ENCODE measurements at regions not wholly inside any gene's neighbourhood (a gene's known extent, or its start where the extent isn't known, plus 50 kb on each side); places are given as distances from the start of the nearest gene placed in this dataset.

- Mint-ChIP-seq H3K36me3 (no peaks in the 10 kb centered on the region), H3K9me3 (peaks cover 2 to 16% (median 7%) of the 10 kb centered on the region in 5 donors), H3K4me3 (no peak overlapping the region), H3K4me1 (no peaks in the 10 kb centered on the region), H3K27ac (no peak overlapping the region), H3K27me3 (peaks cover 0 to 3% of the 10 kb centered on the region in 2 donors)
- H3K27ac ChIP-seq (ENCODE audit: low read depth, low read length): no peak overlapping the region
- no peaks in the 10 kb centered on the region for H3K9me3 ChIP-seq (ENCODE audit: low read length)
- ChIA-PET CTCF (no interaction called here), POLR2A (no interaction called here)
- no peak overlapping the region for H3K4me3 ChIP-seq (ENCODE audit: low read length)
- H3K4me1 ChIP-seq (ENCODE audit: insufficient read depth, low read length): no peaks in the 10 kb centered on the region
- no peak for DNase-seq
- no peaks in the 10 kb centered on the region for H3K27me3 ChIP-seq (ENCODE audit: insufficient read depth, low read length, poor library complexity, severe bottlenecking)
- no peaks in the 10 kb centered on the region for H3K36me3 ChIP-seq (ENCODE audit: insufficient read depth, low read length)
These were observed 354.6 kb upstream of the C1orf87 start for GRCh38 chr1:60428127-60428526.

GRCh38 chr1:60427701-60428100 is 354.1 kb upstream of the C1orf87 start:
- H3K4me3 Mint-ChIP-seq: no peak overlapping the region
- CTCF ChIA-PET: no interaction called here
- H3K27me3 Mint-ChIP-seq: peaks cover 0 to 3% of the 10 kb centered on the region in 2 donors

GRCh38 chr1:60427194-60427593 is 353.6 kb upstream of the C1orf87 start:
- Mint-ChIP-seq H3K36me3 (no peaks in the 10 kb centered on the region), H3K4me1 (no peaks in the 10 kb centered on the region), H3K27me3 (peaks cover 0 to 3% of the 10 kb centered on the region in 2 donors), H3K9me3 (peaks cover 0 to 16% (median 7%) of the 10 kb centered on the region in 5 donors), H3K4me3 (no peak overlapping the region), H3K27ac (no peak overlapping the region)
- no peaks in the 10 kb centered on the region for H3K27me3 ChIP-seq (ENCODE audit: insufficient read depth, low read length, poor library complexity, severe bottlenecking)
- H3K4me1 ChIP-seq (ENCODE audit: insufficient read depth, low read length): no peaks in the 10 kb centered on the region
- no peaks in the 10 kb centered on the region for H3K36me3 ChIP-seq (ENCODE audit: insufficient read depth, low read length)
- no peak overlapping the region for H3K27ac ChIP-seq (ENCODE audit: low read depth, low read length)
- H3K9me3 ChIP-seq (ENCODE audit: low read length): no peaks in the 10 kb centered on the region
- CTCF ChIA-PET: no interaction called here
- POLR2A ChIA-PET: no interaction called here
- H3K4me3 ChIP-seq (ENCODE audit: low read length): no peak overlapping the region
- DNase-seq: no peak

More at GRCh38 chr1:60427701-60428100, 354.1 kb upstream of the C1orf87 start:
- DNase-seq: no peak
- Mint-ChIP-seq H3K9me3 (peaks cover 0 to 16% (median 7%) of the 10 kb centered on the region in 5 donors), H3K27ac (no peak overlapping the region), H3K36me3 (no peaks in the 10 kb centered on the region), H3K4me1 (no peaks in the 10 kb centered on the region)
- Histone ChIP-seq H3K9me3 (ENCODE audit: low read length) (no peaks in the 10 kb centered on the region), H3K36me3 (ENCODE audit: insufficient read depth, low read length) (no peaks in the 10 kb centered on the region), H3K27me3 (ENCODE audit: insufficient read depth, low read length, poor library complexity, severe bottlenecking) (no peaks in the 10 kb centered on the region), H3K27ac (ENCODE audit: low read depth, low read length) (no peak overlapping the region), H3K4me3 (ENCODE audit: low read length) (no peak overlapping the region), H3K4me1 (ENCODE audit: insufficient read depth, low read length) (no peaks in the 10 kb centered on the region)
- POLR2A ChIA-PET: no interaction called here

GRCh38 chr1:60425528-60425927 is 352.0 kb upstream of the C1orf87 start:
- Mint-ChIP-seq H3K27ac (no peak overlapping the region), H3K4me1 (no peaks in the 10 kb centered on the region), H3K9me3 (peaks cover 0 to 12% (median 6%) of the 10 kb centered on the region in 5 donors), H3K27me3 (peaks cover 0 to 3% of the 10 kb centered on the region in 2 donors), H3K4me3 (no peak overlapping the region), H3K36me3 (no peaks in the 10 kb centered on the region)
- Histone ChIP-seq H3K36me3 (ENCODE audit: insufficient read depth, low read length) (no peaks in the 10 kb centered on the region), H3K27ac (ENCODE audit: low read depth, low read length) (no peak overlapping the region), H3K27me3 (ENCODE audit: insufficient read depth, low read length, poor library complexity, severe bottlenecking) (no peaks in the 10 kb centered on the region), H3K4me3 (ENCODE audit: low read length) (no peak overlapping the region), H3K4me1 (ENCODE audit: insufficient read depth, low read length) (no peaks in the 10 kb centered on the region), H3K9me3 (ENCODE audit: low read length) (no peaks in the 10 kb centered on the region)
- DNase-seq: no peak
- ChIA-PET POLR2A (no interaction called here), CTCF (no interaction called here)

- H3K36me3 ChIP-seq (ENCODE audit: insufficient read depth, low read length): no peaks in the 10 kb centered on the region
- no peak overlapping the region for H3K4me3 Mint-ChIP-seq
- no peak overlapping the region for H3K27ac Mint-ChIP-seq
- ChIA-PET POLR2A (no interaction called here), CTCF (no interaction called here)
- H3K36me3 Mint-ChIP-seq: no peaks in the 10 kb centered on the region
- H3K9me3 Mint-ChIP-seq: peaks cover 0 to 12% (median 5%) of the 10 kb centered on the region in 5 donors
- H3K27me3 Mint-ChIP-seq: no peaks in the 10 kb centered on the region
- H3K4me3 ChIP-seq (ENCODE audit: low read length): no peak overlapping the region
- no peaks in the 10 kb centered on the region for H3K27me3 ChIP-seq (ENCODE audit: insufficient read depth, low read length, poor library complexity, severe bottlenecking)
- H3K4me1 Mint-ChIP-seq: no peaks in the 10 kb centered on the region
- no peak for DNase-seq
- no peaks in the 10 kb centered on the region for H3K4me1 ChIP-seq (ENCODE audit: insufficient read depth, low read length)
- no peak overlapping the region for H3K27ac ChIP-seq (ENCODE audit: low read depth, low read length)
- no peaks in the 10 kb centered on the region for H3K9me3 ChIP-seq (ENCODE audit: low read length)
These were observed 349.7 kb upstream of the C1orf87 start for GRCh38 chr1:60423146-60423780.

- peaks cover 0 to 12% (median 5%) of the 10 kb centered on the region in 5 donors for H3K9me3 Mint-ChIP-seq
- no peak for DNase-seq
- no peak overlapping the region for H3K4me3 Mint-ChIP-seq
- no peaks in the 10 kb centered on the region for H3K4me1 ChIP-seq (ENCODE audit: insufficient read depth, low read length)
- no peak overlapping the region for H3K27ac Mint-ChIP-seq
- ChIA-PET POLR2A (no interaction called here), CTCF (no interaction called here)
- H3K9me3 ChIP-seq (ENCODE audit: low read length): no peaks in the 10 kb centered on the region
- H3K4me1 Mint-ChIP-seq: no peaks in the 10 kb centered on the region
- H3K27ac ChIP-seq (ENCODE audit: low read depth, low read length): no peak overlapping the region
- no peaks in the 10 kb centered on the region for H3K27me3 ChIP-seq (ENCODE audit: insufficient read depth, low read length, poor library complexity, severe bottlenecking)
- H3K4me3 ChIP-seq (ENCODE audit: low read length): no peak overlapping the region
- H3K36me3 ChIP-seq (ENCODE audit: insufficient read depth, low read length): no peaks in the 10 kb centered on the region
- no peaks in the 10 kb centered on the region for H3K27me3 Mint-ChIP-seq
- H3K36me3 Mint-ChIP-seq: no peaks in the 10 kb centered on the region
These were observed 348.4 kb upstream of the C1orf87 start for GRCh38 chr1:60421965-60422364.

- Mint-ChIP-seq H3K4me1 (no peaks in the 10 kb centered on the region), H3K9me3 (peaks cover 0 to 2% (median 0%) of the 10 kb centered on the region in 5 donors), H3K27me3 (peaks cover 0 to 4% of the 10 kb centered on the region in 2 donors), H3K27ac (no peak overlapping the region), H3K36me3 (no peaks in the 10 kb centered on the region), H3K4me3 (no peak overlapping the region)
- no peak for DNase-seq
- no peaks in the 10 kb centered on the region for H3K27me3 ChIP-seq (ENCODE audit: insufficient read depth, low read length, poor library complexity, severe bottlenecking)
- H3K27ac ChIP-seq (ENCODE audit: low read depth, low read length): no peak overlapping the region
- no peaks in the 10 kb centered on the region for H3K9me3 ChIP-seq (ENCODE audit: low read length)
- ChIA-PET CTCF (no interaction called here), POLR2A (no interaction called here)
- no peaks in the 10 kb centered on the region for H3K36me3 ChIP-seq (ENCODE audit: insufficient read depth, low read length)
- no peaks in the 10 kb centered on the region for H3K4me1 ChIP-seq (ENCODE audit: insufficient read depth, low read length)
- H3K4me3 ChIP-seq (ENCODE audit: low read length): no peak overlapping the region
These were observed 345.5 kb upstream of the C1orf87 start for GRCh38 chr1:60419023-60419422.

GRCh38 chr1:60415696-60416095 is 342.1 kb upstream of the C1orf87 start:
- no peak overlapping the region for H3K27ac Mint-ChIP-seq

More at GRCh38 chr1:60415696-60416095, 342.1 kb upstream of the C1orf87 start:
- ChIA-PET CTCF (no interaction called here), POLR2A (no interaction called here)
- H3K27ac ChIP-seq (ENCODE audit: low read depth, low read length): no peak overlapping the region
- no peaks in the 10 kb centered on the region for H3K36me3 Mint-ChIP-seq
- no peak overlapping the region for H3K4me3 Mint-ChIP-seq
- no peak for DNase-seq
- peaks cover 0 to 4% of the 10 kb centered on the region in 2 donors for H3K27me3 Mint-ChIP-seq
- no peaks in the 10 kb centered on the region for H3K36me3 ChIP-seq (ENCODE audit: insufficient read depth, low read length)
- no peaks in the 10 kb centered on the region for H3K9me3 ChIP-seq (ENCODE audit: low read length)
- no peaks in the 10 kb centered on the region for H3K4me1 Mint-ChIP-seq
- H3K4me3 ChIP-seq (ENCODE audit: low read length): no peak overlapping the region
- H3K9me3 Mint-ChIP-seq: peaks cover 0 to 8% (median 0%) of the 10 kb centered on the region in 5 donors
- no peaks in the 10 kb centered on the region for H3K27me3 ChIP-seq (ENCODE audit: insufficient read depth, low read length, poor library complexity, severe bottlenecking)
- H3K4me1 ChIP-seq (ENCODE audit: insufficient read depth, low read length): no peaks in the 10 kb centered on the region

Measured in CD8-positive, alpha-beta memory T cell (primary cell).